WI38 (cell line): ENCODE measurements at regions not wholly inside any gene's neighbourhood (a gene's known extent, or its start where the extent isn't known, plus 50 kb on each side); places are given as distances from the start of the nearest gene placed in this dataset.

ENCODE experiments used
- H3K4me3 ChIP-seq: 2 replicates; pipeline ENCODE4 v1.5.1; 2011; ENCODE audit warnings: low read depth, mild to moderate bottlenecking, control low read depth, low read length
- CTCF ChIP-seq: IDR thresholded peaks from 2 replicates; pipeline ENCODE4 v1.5.1; 2012; ENCODE audit warnings: low read depth, mild to moderate bottlenecking, control low read depth, low read length

GRCh38 chr9:7289773-7290172, 509.8 kb downstream of the DMAC1 start:
- no peak overlapping the region for H3K4me3 ChIP-seq
- no peak for TF ChIP-seq CTCF

GRCh38 chr9:7287986-7288385, 511.6 kb downstream of the DMAC1 start:
- no peak for TF ChIP-seq CTCF
- no peak overlapping the region for H3K4me3 ChIP-seq

GRCh38 chr9:7287065-7287464, 512.5 kb downstream of the DMAC1 start:
- H3K4me3 ChIP-seq, result no peak overlapping the region
- TF ChIP-seq CTCF, result no peak

- no peak for TF ChIP-seq CTCF
- no peak overlapping the region for H3K4me3 ChIP-seq
Measured at GRCh38 chr9:7286101-7286500, 513.5 kb downstream of the DMAC1 start.

DNA sequence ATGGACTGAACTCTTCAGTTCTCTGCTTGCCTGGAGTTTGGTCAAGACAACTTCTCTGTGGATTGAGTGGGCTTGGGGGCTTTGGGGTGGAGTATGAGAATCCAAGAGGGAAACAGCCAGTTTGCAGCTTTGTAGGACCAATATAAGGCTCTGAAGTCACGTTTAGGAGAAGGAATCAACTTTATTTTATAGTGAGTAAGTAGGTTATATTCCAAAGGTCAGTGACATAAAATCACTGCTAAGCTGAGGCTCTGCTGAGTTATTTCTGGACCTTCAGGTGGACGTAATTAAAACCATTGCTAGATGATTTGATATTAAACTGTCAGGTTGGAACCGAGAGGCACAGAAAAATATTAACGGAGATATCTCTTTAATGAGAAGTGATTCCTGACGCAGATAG, 514.4 kb downstream of the DMAC1 start:
- H3K4me3 ChIP-seq, result no peak overlapping the region
- no peak for TF ChIP-seq CTCF

GRCh38 chr9:7284517-7284916, 515.1 kb downstream of the DMAC1 start:
- TF ChIP-seq CTCF, result no peak
- H3K4me3 ChIP-seq, result no peak overlapping the region

DNA sequence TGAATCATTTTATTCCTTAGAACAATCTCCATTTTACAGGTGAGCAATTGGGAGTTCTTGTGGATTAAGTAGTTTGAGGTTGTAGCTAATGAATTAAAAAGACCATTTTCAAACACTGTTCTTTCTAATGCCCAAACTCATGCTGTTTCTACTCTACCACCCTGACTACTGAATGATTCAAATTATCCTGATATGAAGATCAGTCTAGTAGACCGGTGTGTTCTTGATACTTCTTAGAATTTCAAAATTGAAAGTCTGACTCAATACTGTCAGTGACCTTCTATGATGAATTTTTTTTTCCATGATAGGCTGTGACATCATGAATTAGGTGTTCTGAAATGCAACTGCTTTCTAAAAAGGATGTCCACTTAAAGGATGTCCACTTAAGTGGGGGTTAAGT, 515.5 kb downstream of the DMAC1 start:
- no peak for TF ChIP-seq CTCF
- no peak overlapping the region for H3K4me3 ChIP-seq
